ENCODE measurements at regions not wholly inside any gene's neighbourhood (a gene's known extent, or its start where the extent isn't known, plus 50 kb on each side); places are given as distances from the start of the nearest gene placed in this dataset.

DNA sequence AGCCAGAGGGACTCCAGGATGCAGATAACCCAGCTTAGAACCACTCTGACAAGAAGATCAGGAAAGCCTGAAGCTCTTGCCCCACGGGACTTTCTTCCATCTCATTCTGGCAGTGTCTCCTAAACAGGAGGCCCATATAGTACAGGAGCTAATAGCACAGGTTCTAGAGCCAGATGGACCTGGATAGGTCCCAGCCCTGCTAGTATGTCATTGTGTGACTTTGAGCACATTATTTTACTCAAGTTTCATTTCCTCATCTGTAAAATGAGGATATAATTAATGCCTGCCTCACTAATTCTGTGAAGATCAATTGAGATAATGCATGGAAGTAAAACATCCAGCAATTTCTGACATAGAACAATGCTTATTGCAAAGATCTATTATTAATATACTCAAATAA, 66.5 kb upstream of the GZMB start:
- TF ChIP-seq RAD21 (IDR thresholded peaks at IDR 0.05; ENCODE audit: low read length), result no peak
- no peak for TF ChIP-seq POLR2A (IDR thresholded peaks at IDR 0.05; ENCODE audit: low read depth, low read length)

Data from IMR-90 (cell line).